HL-60 (cell line): ENCODE measurements at regions not wholly inside any gene's neighbourhood (a gene's known extent, or its start where the extent isn't known, plus 50 kb on each side); places are given as distances from the start of the nearest gene placed in this dataset.

Source experiments
- DNase-seq, 2 experiments: peaks; one replicate each; pipeline ENCODE4 v3.0.0-alpha.2; 2010 to 2020; ENCODE audit warnings: low read depth in 1 of 2, low spot score in 1 of 2
- H3K27ac ChIP-seq: fragments of 250-450 bp; sonication (Bioruptor Pico); replicated peaks from 2 replicates; pipeline ENCODE4 v1.5.1; 2020; ENCODE audit warnings: mild to moderate bottlenecking, moderate library complexity
- H3K27me3 ChIP-seq: fragments of 250-450 bp; sonication (Bioruptor Pico); 2 replicates; pipeline ENCODE4 v1.5.1; 2021; ENCODE audit warnings: mild to moderate bottlenecking, moderate library complexity; ENCODE audit not compliant: insufficient read depth, poor library complexity, severe bottlenecking
- H3K4me3 ChIP-seq: replicated peaks from 2 replicates; pipeline ENCODE4 v1.5.1; 2011; ENCODE audit warnings: mild to moderate bottlenecking, control low read depth, low read length; ENCODE audit not compliant: insufficient read depth
- GABPA ChIP-seq: IDR thresholded peaks from 2 replicates; pipeline ENCODE4 v1.6.1; 2012; ENCODE audit warnings: low read depth
- POLR2AphosphoS5 ChIP-seq: IDR thresholded peaks from 2 replicates; pipeline ENCODE4 v1.6.1; 2012; ENCODE audit warnings: low read depth
- SPI1 ChIP-seq: IDR thresholded peaks from 2 replicates; pipeline ENCODE4 v1.6.1; 2012; ENCODE audit warnings: low read depth, mild to moderate bottlenecking, borderline replicate concordance
- TF ChIP-seq, protein P1 (sequence below): IDR thresholded peaks from one replicate; pipeline ENCODE4 v1.5.1; 2011; ENCODE audit warnings: low read length, control low read depth, inconsistent platforms; ENCODE audit not compliant: insufficient read depth
- TF ChIP-seq, protein P2 (sequence below): IDR thresholded peaks from 2 replicates; pipeline ENCODE4 v1.6.1; 2012; ENCODE audit warnings: low read depth; ENCODE audit not compliant: insufficient replicate concordance

DNA sequence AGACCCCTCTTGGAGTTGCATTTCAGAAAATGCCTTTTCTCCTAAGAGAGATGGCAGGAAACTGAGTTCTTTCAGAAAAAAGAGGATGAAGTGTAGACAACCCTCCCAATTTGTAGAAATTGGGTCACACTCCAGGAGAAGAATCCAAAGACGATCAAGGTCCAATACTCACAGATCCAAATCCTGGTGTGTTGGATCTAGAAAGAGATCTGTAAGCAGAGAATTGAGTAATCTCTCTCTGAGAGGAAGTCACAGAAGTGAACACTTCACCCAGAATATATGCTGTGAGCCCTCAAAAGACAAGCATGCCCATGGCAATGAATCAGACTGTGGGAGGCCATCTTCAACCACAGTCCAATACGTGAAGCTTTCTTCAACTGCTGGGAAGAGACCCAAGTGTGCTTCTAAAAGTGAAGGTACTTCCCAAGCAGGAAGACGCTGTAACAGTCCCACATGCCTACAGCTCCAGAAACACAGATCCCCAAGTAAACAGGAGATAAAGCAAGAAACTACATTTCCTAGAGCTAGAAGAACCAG, 182.7 kb downstream of the SMC2 start:
- DNase-seq = no peak
- H3K4me3 ChIP-seq = no peak overlapping the region
- H3K27ac ChIP-seq = no peak overlapping the region
- H3K27me3 ChIP-seq = no peaks in the 10 kb centered on the region
- TF ChIP-seq, protein P1, sequence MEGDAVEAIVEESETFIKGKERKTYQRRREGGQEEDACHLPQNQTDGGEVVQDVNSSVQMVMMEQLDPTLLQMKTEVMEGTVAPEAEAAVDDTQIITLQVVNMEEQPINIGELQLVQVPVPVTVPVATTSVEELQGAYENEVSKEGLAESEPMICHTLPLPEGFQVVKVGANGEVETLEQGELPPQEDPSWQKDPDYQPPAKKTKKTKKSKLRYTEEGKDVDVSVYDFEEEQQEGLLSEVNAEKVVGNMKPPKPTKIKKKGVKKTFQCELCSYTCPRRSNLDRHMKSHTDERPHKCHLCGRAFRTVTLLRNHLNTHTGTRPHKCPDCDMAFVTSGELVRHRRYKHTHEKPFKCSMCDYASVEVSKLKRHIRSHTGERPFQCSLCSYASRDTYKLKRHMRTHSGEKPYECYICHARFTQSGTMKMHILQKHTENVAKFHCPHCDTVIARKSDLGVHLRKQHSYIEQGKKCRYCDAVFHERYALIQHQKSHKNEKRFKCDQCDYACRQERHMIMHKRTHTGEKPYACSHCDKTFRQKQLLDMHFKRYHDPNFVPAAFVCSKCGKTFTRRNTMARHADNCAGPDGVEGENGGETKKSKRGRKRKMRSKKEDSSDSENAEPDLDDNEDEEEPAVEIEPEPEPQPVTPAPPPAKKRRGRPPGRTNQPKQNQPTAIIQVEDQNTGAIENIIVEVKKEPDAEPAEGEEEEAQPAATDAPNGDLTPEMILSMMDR = no peak
- no peak for TF ChIP-seq SPI1
- TF ChIP-seq GABPA = no peak
- TF ChIP-seq, protein P2, sequence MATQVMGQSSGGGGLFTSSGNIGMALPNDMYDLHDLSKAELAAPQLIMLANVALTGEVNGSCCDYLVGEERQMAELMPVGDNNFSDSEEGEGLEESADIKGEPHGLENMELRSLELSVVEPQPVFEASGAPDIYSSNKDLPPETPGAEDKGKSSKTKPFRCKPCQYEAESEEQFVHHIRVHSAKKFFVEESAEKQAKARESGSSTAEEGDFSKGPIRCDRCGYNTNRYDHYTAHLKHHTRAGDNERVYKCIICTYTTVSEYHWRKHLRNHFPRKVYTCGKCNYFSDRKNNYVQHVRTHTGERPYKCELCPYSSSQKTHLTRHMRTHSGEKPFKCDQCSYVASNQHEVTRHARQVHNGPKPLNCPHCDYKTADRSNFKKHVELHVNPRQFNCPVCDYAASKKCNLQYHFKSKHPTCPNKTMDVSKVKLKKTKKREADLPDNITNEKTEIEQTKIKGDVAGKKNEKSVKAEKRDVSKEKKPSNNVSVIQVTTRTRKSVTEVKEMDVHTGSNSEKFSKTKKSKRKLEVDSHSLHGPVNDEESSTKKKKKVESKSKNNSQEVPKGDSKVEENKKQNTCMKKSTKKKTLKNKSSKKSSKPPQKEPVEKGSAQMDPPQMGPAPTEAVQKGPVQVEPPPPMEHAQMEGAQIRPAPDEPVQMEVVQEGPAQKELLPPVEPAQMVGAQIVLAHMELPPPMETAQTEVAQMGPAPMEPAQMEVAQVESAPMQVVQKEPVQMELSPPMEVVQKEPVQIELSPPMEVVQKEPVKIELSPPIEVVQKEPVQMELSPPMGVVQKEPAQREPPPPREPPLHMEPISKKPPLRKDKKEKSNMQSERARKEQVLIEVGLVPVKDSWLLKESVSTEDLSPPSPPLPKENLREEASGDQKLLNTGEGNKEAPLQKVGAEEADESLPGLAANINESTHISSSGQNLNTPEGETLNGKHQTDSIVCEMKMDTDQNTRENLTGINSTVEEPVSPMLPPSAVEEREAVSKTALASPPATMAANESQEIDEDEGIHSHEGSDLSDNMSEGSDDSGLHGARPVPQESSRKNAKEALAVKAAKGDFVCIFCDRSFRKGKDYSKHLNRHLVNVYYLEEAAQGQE = no peak
- no peak for TF ChIP-seq POLR2AphosphoS5

DNA sequence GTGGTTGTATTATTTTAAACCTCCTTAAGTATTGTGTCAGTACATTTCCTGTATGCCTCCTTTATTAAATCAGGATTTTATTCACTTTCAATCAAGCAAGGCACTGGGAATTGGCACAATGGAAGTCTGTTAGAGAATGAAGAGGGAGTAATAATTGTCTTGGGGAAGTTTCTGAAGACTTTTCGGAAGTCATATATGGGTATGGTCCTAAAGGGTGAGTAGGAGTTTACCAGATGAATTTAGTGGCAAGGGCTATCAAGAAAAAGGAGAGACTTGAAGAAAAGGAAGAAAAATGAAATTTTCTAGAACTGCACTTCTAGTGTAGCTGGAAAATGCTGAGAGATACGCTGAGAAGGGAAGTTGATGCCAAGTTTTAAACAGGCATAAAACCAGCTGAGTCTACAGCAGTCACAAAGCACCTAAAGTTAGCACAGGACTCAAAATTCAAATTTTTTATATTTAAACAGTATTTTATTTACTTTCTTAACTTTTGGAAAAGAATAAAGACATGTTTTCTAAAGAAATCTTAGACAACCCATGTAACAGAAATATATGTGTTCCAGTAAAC, 184.9 kb downstream of the SMC2 start:
- Histone ChIP-seq H3K27me3 (no peaks in the 10 kb centered on the region), H3K27ac (no peak overlapping the region), H3K4me3 (no peak overlapping the region)
- no peak for DNase-seq
- TF ChIP-seq, protein P1 = no peak
- TF ChIP-seq, protein P2 = no peak
- no peak for TF ChIP-seq GABPA
- no peak for TF ChIP-seq POLR2AphosphoS5
- no peak for TF ChIP-seq SPI1

DNA sequence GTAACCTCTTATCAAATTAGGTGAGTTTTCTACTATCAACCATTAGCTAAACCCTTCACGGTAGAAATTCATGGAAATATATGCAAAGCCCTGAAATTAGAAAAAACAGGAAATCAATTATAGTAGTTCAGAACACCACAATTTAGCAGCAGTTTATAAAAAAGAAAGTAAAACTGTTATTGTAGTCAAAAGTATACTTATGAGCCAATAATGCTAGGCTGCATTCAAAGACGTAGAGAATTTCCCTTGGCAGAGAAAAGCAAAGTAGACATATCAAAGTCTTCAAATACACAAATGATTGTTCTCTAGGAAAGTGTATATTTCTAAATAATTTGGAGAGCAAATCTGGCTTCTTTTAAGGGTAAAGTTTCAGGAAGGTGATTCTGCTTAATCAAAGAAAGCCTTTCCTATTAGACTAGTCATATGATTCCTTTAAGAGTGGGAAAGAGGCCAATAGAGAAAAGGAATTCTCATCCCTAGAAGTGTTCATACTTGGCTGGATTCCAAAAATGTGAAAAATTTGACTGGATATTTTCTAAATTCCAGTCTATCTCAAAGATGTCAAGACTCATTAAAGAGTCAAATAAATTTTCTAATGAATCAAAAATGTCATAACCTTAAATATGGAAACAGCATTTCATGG, 185.5 kb downstream of the SMC2 start:
- DNase-seq = no peak
- H3K4me3 ChIP-seq = no peak overlapping the region
- no peaks in the 10 kb centered on the region for H3K27me3 ChIP-seq
- TF ChIP-seq, protein P2 = no peak
- no peak overlapping the region for H3K27ac ChIP-seq
